Spleen (tissue), 11 donors: ENCODE measurements at regions not wholly inside any gene's neighbourhood (a gene's known extent, or its start where the extent isn't known, plus 50 kb on each side); places are given as distances from the start of the nearest gene placed in this dataset.

Experiments used
- DNase-seq: peaks from one replicate; pipeline ENCODE4 v3.0.0-alpha.2; 2020
- H3K27ac ChIP-seq, 8 donors: fragments of 200-600 bp; sonication (generic) in 7 of 8; 1 replicate in 4 of 8; 2 replicates in 4 of 8; pipeline versions ENCODE4 v1.5.0 to v1.8.0; 2016 to 2021; ENCODE audit warnings: inconsistent platforms in 4 of 8, mild to moderate bottlenecking in 4 of 8, moderate library complexity in 1 of 8
- H3K27me3 ChIP-seq, 7 donors: fragments of 200-600 bp; sonication (generic) in 6 of 7; replicated peaks in 1 of 7; 1 replicate in 4 of 7; 2 replicates in 3 of 7; pipeline versions ENCODE4 v1.5.0 to v1.8.0; 2016 to 2021; ENCODE audit warnings: inconsistent platforms in 3 of 7, mild to moderate bottlenecking in 1 of 7
- H3K36me3 ChIP-seq, 6 donors: fragments of 200-600 bp; sonication (generic) in 5 of 6; 1 replicate in 4 of 6; 2 replicates in 2 of 6; pipeline versions ENCODE4 v1.5.0 to v1.8.0; 2016 to 2021; ENCODE audit warnings: inconsistent platforms in 2 of 6
- H3K4me1 ChIP-seq, 6 donors: fragments of 200-600 bp; sonication (generic) in 5 of 6; 1 replicate in 3 of 6; 2 replicates in 3 of 6; pipeline versions ENCODE4 v1.5.0 to v1.8.0; 2016 to 2021; ENCODE audit warnings: inconsistent platforms in 3 of 6
- H3K4me3 ChIP-seq, 8 donors: fragments of 200-600 bp; sonication (generic) in 7 of 8; 1 replicate in 4 of 8; 2 replicates in 4 of 8; pipeline versions ENCODE4 v1.5.0 to v1.8.0; 2016 to 2021; ENCODE audit warnings: inconsistent platforms in 4 of 8, mild to moderate bottlenecking in 4 of 8, moderate library complexity in 2 of 8
- H3K9me3 ChIP-seq, 8 donors: fragments of 200-600 bp; sonication (generic) in 7 of 8; 1 replicate in 4 of 8; 2 replicates in 4 of 8; pipeline versions ENCODE4 v1.5.0 to v1.8.0; 2016 to 2021; ENCODE audit warnings: inconsistent platforms in 4 of 8
- CTCF ChIP-seq, 11 experiments: fragments of 200-600 bp in 7 of 11; fragments of 450-650 bp in 4 of 11; sonication (generic) in 4 of 11; IDR thresholded peaks in 8 of 11; conservative IDR thresholded peaks in 3 of 11; 1 replicate in 7 of 11; 2 replicates in 4 of 11; pipeline versions ENCODE4 v1.4.0 to v1.8.0; 2016 to 2021; ENCODE audit warnings: antibody characterized with exemption in 11 of 11, inconsistent platforms in 4 of 11, mild to moderate bottlenecking in 1 of 11
- POLR2A ChIP-seq, 3 donors: fragments of 450-650 bp; IDR thresholded peaks; one replicate each; pipeline ENCODE4 v1.5.1; 2017; ENCODE audit warnings: antibody characterized with exemption in 3 of 3, mild to moderate bottlenecking in 1 of 3
- POLR2AphosphoS5 ChIP-seq, 3 donors: sonication (generic); formaldehyde crosslinking; IDR thresholded peaks; one replicate each; pipeline ENCODE4 v1.5.1; 2017; ENCODE audit warnings: antibody characterized with exemption in 3 of 3
- WGBS, 5 donors: extraction: QIAGEN DNeasy Blood & Tissue Kit in 3 of 5; methylation state at CpG; one replicate each; pipeline versions ENCODE4 v1.1.5 to v1.1.7; 2013 to 2018; 5-methylcytosine and 5-hydroxymethylcytosine counted together
- intact Hi-C: fragments of 100-400 bp; cut with DNase I; formaldehyde crosslinking; loops from one replicate; pipeline ENCODE4 v1.15.0; 2023; ENCODE audit warnings: low total_unique reads
- donor health status: healthy with polysubstance abuse.
- donor health status: DM: no; HTN: no; CAD: no; lungs with moderate emphysema.
- donor health status: DM: no; HTN: no; CAD: no.
- donor health status: Bipolar disorder and iron deficiency.
- donor health status: healthy.
- donor health status: DM: no; HTN: no; CAD: no.
- donor health status: DM: yes; HTN: yes; CAD: no.

GRCh38 chr11:92111287-92111686, 113.3 kb upstream of the FAT3 start:
- Histone ChIP-seq H3K9me3 (peaks cover 0 to 38% (median 28%) of the 10 kb centered on the region in 8 donors), H3K27ac (no peak overlapping the region), H3K36me3 (no peaks in the 10 kb centered on the region), H3K4me3 (no peak overlapping the region), H3K27me3 (no peaks in the 10 kb centered on the region), H3K4me1 (no peaks in the 10 kb centered on the region)
- DNase-seq = no peak
- intact Hi-C loops = no loop called here
- no peak for TF ChIP-seq POLR2A (IDR thresholded peaks at IDR 0.05)
- TF ChIP-seq CTCF (IDR thresholded peaks at IDR 0.05 in 8 of 11, conservative IDR thresholded peaks at IDR 0.05 in 3 of 11) = no peak
- TF ChIP-seq POLR2AphosphoS5 (IDR thresholded peaks at IDR 0.05) = no peak
- 53 to 67% (median 57%) methylated on average over 4 of the region's 4 CpGs for WGBS, 5 donors

- 67 to 92% (median 78%) methylated on average over 1 of the region's 1 CpG for WGBS, 5 donors
- Histone ChIP-seq H3K4me1 (no peaks in the 10 kb centered on the region), H3K4me3 (no peak overlapping the region), H3K36me3 (no peaks in the 10 kb centered on the region), H3K27me3 (no peaks in the 10 kb centered on the region), H3K27ac (no peak overlapping the region), H3K9me3 (peaks cover 0 to 33% (median 24%) of the 10 kb centered on the region in 8 donors)
- TF ChIP-seq POLR2AphosphoS5 (IDR thresholded peaks at IDR 0.05) (no peak), POLR2A (IDR thresholded peaks at IDR 0.05) (no peak), CTCF (IDR thresholded peaks at IDR 0.05 in 8 of 11, conservative IDR thresholded peaks at IDR 0.05 in 3 of 11) (no peak)
- DNase-seq = no peak
- intact Hi-C loops = no loop called here
Observed at GRCh38 chr11:92109466-92109865, 115.2 kb upstream of the FAT3 start.

DNA sequence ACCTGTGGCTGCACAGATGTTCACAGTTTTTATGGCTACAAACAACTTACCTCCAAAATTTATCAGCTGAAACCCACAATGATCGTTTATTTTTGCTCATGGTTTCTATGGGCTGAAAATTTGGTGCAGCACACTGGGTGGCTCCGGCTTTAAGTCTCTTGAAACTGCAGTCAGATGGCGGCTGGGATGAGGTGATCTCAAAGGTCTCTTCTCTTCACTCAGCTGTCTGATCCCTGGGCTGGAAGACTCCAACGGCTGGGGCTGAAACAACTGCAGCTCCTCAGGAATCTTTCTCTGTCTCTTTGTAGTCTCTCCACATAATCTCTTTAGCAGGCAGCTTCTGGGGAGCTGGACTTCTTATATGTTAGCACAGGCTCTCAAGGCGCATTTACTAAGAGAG, 117.3 kb upstream of the FAT3 start:
- WGBS, 5 donors = 79 to 86% (median 80%) methylated on average over 5 of the region's 5 CpGs
- DNase-seq = no peak
- no peak overlapping the region for H3K27ac ChIP-seq
- intact Hi-C loops = no loop called here
- no peaks in the 10 kb centered on the region for H3K36me3 ChIP-seq
- H3K9me3 ChIP-seq = peaks cover 0 to 12% (median 3%) of the 10 kb centered on the region in 8 donors
- H3K27me3 ChIP-seq = no peaks in the 10 kb centered on the region
- TF ChIP-seq POLR2A (IDR thresholded peaks at IDR 0.05) (no peak), CTCF (IDR thresholded peaks at IDR 0.05 in 8 of 11, conservative IDR thresholded peaks at IDR 0.05 in 3 of 11) (no peak), POLR2AphosphoS5 (IDR thresholded peaks at IDR 0.05) (no peak)
- no peak overlapping the region for H3K4me3 ChIP-seq
- H3K4me1 ChIP-seq = no peaks in the 10 kb centered on the region

GRCh38 chr11:92104349-92104748, 120.3 kb upstream of the FAT3 start:
- no peak for DNase-seq
- Histone ChIP-seq H3K4me1 (no peaks in the 10 kb centered on the region), H3K4me3 (no peak overlapping the region), H3K27me3 (no peaks in the 10 kb centered on the region), H3K9me3 (no peaks in the 10 kb centered on the region), H3K36me3 (no peaks in the 10 kb centered on the region), H3K27ac (no peak overlapping the region)
- 71 to 88% (median 86%) methylated on average over 1 of the region's 1 CpG for WGBS, 5 donors
- TF ChIP-seq CTCF (IDR thresholded peaks at IDR 0.05 in 8 of 11, conservative IDR thresholded peaks at IDR 0.05 in 3 of 11) = no peak
- intact Hi-C loops = no loop called here
